Stomach (tissue), 4 donors: ENCODE measurements at regions not wholly inside any gene's neighbourhood (a gene's known extent, or its start where the extent isn't known, plus 50 kb on each side); places are given as distances from the start of the nearest gene placed in this dataset.

ENCODE experiments used
- POLR2A ChIP-seq, 4 donors: fragments of 450-650 bp; IDR thresholded peaks; one replicate each; pipeline ENCODE4 v1.6.1; 2016; ENCODE audit warnings: antibody characterized with exemption in 4 of 4, control low read depth in 2 of 4, mild to moderate bottlenecking in 1 of 4, moderate library complexity in 1 of 4
- TF ChIP-seq, protein P1 (sequence below), 7 experiments: fragments of 450-650 bp in 4 of 7; fragments of 200-600 bp in 3 of 7; sonication (generic) in 3 of 7; IDR thresholded peaks; one replicate each; pipeline ENCODE4 v1.5.1; 2016 to 2019; ENCODE audit warnings: antibody characterized with exemption in 7 of 7, control low read depth in 2 of 7, mild to moderate bottlenecking in 1 of 7

DNA sequence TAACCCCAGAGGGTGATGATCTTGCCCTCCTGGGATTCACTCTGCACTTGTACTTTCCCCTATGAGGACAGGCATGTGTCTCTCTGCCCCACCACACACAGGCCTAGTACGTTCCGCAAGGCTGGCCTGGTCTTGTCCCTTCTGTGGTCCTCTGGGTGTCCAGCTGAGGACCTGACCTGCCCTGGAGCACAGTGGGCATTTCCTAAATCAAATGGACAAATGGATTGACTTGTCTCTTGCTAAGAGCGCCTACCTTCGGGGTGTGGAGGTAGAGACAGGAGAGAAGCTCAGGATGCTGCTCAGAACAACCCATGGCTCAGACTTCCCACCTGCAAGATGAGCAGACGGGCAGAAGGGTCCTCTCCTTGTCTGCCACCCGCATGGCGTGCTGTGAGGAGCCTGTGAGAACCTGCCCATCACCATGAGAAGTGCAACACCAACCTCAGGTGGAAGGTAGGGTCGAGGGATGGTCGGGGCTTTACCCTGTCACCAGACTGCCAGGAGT, 133.6 kb downstream of the MYCN start:
- TF ChIP-seq, protein P1, sequence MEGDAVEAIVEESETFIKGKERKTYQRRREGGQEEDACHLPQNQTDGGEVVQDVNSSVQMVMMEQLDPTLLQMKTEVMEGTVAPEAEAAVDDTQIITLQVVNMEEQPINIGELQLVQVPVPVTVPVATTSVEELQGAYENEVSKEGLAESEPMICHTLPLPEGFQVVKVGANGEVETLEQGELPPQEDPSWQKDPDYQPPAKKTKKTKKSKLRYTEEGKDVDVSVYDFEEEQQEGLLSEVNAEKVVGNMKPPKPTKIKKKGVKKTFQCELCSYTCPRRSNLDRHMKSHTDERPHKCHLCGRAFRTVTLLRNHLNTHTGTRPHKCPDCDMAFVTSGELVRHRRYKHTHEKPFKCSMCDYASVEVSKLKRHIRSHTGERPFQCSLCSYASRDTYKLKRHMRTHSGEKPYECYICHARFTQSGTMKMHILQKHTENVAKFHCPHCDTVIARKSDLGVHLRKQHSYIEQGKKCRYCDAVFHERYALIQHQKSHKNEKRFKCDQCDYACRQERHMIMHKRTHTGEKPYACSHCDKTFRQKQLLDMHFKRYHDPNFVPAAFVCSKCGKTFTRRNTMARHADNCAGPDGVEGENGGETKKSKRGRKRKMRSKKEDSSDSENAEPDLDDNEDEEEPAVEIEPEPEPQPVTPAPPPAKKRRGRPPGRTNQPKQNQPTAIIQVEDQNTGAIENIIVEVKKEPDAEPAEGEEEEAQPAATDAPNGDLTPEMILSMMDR (IDR thresholded peaks at IDR 0.05): no peak
- TF ChIP-seq POLR2A (IDR thresholded peaks at IDR 0.05): no peak
